ENCODE measurements at regions not wholly inside any gene's neighbourhood (a gene's known extent, or its start where the extent isn't known, plus 50 kb on each side); places are given as distances from the start of the nearest gene placed in this dataset.

- no peak for DNase-seq (ENCODE audit: low spot score)
- Histone ChIP-seq H3K27me3 (ENCODE audit: control insufficient read depth in 4 of 4, insufficient read depth in 4 of 4, low read length in 3 of 4) (no peaks in the 10 kb centered on the region), H3K4me1 (ENCODE audit: control insufficient read depth in 4 of 4, insufficient read depth in 4 of 4, low read length in 3 of 4) (peaks cover 0 to 3% (median 0%) of the 10 kb centered on the region in 4 donors), H3K4me3 (ENCODE audit: low read depth in 1 of 3, low read length in 3 of 3) (no peak overlapping the region), H3K27ac (ENCODE audit: low read depth in 1 of 2, low read length in 2 of 2) (no peak overlapping the region), H3K9me3 (ENCODE audit: control insufficient read depth in 4 of 4, low read length in 3 of 4) (no peaks in the 10 kb centered on the region), H3K9ac (ENCODE audit: low read depth in 1 of 2, low read length in 2 of 2) (no peak overlapping the region), H3K36me3 (ENCODE audit: control insufficient read depth in 4 of 4, insufficient read depth in 3 of 4, low read depth in 1 of 4, low read length in 3 of 4) (no peaks in the 10 kb centered on the region)
- TF ChIP-seq HNF4A (conservative IDR thresholded peaks at IDR 0.05) (peak in 1 of 2 donors; percentile 63), TAF1 (conservative IDR thresholded peaks at IDR 0.05) (no peak), FOXA2 (IDR thresholded peaks at IDR 0.05) (no peak)
- WGBS: 71% methylated on average over 12 of the region's 12 CpGs
Observed at GRCh38 chr6:186340-186965, 105.8 kb upstream of the DUSP22 start.

- no peak for DNase-seq (ENCODE audit: low spot score)
- H3K27ac ChIP-seq (ENCODE audit: low read depth in 1 of 2, low read length in 2 of 2): no peak overlapping the region
- 56% methylated on average over 10 of the region's 10 CpGs for WGBS
- H3K4me3 ChIP-seq (ENCODE audit: low read depth in 1 of 3, low read length in 3 of 3): no peak overlapping the region
- H3K36me3 ChIP-seq (ENCODE audit: control insufficient read depth in 4 of 4, insufficient read depth in 3 of 4, low read depth in 1 of 4, low read length in 3 of 4): no peaks in the 10 kb centered on the region
- H3K4me1 ChIP-seq (ENCODE audit: control insufficient read depth in 4 of 4, insufficient read depth in 4 of 4, low read length in 3 of 4): peaks cover 0 to 3% (median 0%) of the 10 kb centered on the region in 4 donors
- no peaks in the 10 kb centered on the region for H3K27me3 ChIP-seq (ENCODE audit: control insufficient read depth in 4 of 4, insufficient read depth in 4 of 4, low read length in 3 of 4)
- H3K9me3 ChIP-seq (ENCODE audit: control insufficient read depth in 4 of 4, low read length in 3 of 4): no peaks in the 10 kb centered on the region
- TF ChIP-seq MAX (IDR thresholded peaks at IDR 0.05) (no peak), REST (IDR thresholded peaks at IDR 0.05) (no peak), HNF4G (IDR thresholded peaks at IDR 0.05) (no peak), HNF4A (conservative IDR thresholded peaks at IDR 0.05) (no peak), RXRA (IDR thresholded peaks at IDR 0.05) (no peak), TAF1 (conservative IDR thresholded peaks at IDR 0.05) (no peak), NR2F2 (IDR thresholded peaks at IDR 0.05) (no peak), EGR1 (IDR thresholded peaks at IDR 0.05; ENCODE audit: low read depth in 2 of 2) (no peak), CTCF (IDR thresholded peaks at IDR 0.05; ENCODE audit: low read depth, low read length, missing input control) (no peak), ATF3 (IDR thresholded peaks at IDR 0.05) (no peak), JUND (IDR thresholded peaks at IDR 0.05) (no peak), FOXA1 (IDR thresholded peaks at IDR 0.05) (no peak)
- H3K9ac ChIP-seq (ENCODE audit: low read depth in 1 of 2, low read length in 2 of 2): peak overlapping the region in 1 of 2 donors; percentile 37
Observed at GRCh38 chr6:187210-187861, 105.0 kb upstream of the DUSP22 start.

Data from liver (tissue), 8 donors.